ENCODE measurements at regions not wholly inside any gene's neighbourhood (a gene's known extent, or its start where the extent isn't known, plus 50 kb on each side); places are given as distances from the start of the nearest gene placed in this dataset.

- TF ChIP-seq CTCF (IDR thresholded peaks at IDR 0.05; ENCODE audit: poor library complexity), result no peak
- TF ChIP-seq EZH2 (IDR thresholded peaks at IDR 0.05; ENCODE audit: borderline replicate concordance), result no peak
- no peak for TF ChIP-seq EZH2phosphoT487 (IDR thresholded peaks at IDR 0.05; ENCODE audit: low read depth, severe bottlenecking, unreplicated experiment)
These were observed 961.5 kb downstream of the KCNMA1 start for GRCh38 chr10:76675951-76676587.
